ENCODE measurements at regions not wholly inside any gene's neighbourhood (a gene's known extent, or its start where the extent isn't known, plus 50 kb on each side); places are given as distances from the start of the nearest gene placed in this dataset.
"Not testable (repeated sequence)": the region's sequence is repeated elsewhere in the genome, so short reads cannot be mapped to it uniquely, and the experiment has no call there.

DNA sequence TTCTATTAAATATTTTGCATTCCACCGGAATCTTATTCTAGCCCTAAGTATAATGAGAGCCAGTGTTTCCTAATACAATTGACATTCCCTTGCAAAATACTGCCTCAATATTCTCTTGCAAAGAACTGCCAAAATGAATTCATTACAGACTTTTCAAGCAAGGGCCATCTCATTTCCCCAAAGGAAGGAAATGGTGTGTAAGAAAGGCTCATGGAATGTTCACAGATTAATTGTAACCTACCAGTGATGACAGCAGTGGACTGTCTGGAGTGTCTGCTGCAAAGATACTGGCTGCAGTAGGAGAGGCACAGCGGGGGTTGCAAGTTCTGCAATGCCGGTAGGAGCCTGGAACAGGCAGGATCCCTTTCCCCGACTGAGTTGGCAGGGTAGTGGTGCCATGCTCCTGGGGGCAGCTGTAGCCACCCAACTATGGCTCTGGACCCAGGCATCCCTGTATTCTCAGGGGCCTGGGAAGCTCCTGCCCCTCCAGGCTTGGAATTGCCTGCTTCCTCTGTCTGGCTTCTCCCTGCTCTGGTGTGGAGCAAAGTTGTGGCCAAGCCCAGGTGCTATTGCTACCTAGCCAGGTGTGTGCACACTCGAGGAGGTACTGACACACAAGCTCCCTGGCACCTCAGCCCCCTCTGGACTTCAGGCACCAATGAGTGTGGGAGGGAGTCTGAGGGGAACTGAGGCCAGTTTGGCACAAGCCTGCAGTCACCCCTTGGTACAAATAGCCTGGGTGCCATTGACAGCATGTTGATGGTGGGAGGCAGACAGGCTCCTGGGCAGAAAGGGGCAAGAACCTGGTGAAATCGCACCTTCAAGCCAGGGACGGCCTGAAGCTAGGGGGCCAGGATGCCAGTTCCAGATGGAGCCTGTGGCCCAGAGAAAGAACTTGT is 1371.0 kb downstream of the KCNT2 start:
- DNase-seq (ENCODE audit: low spot score): no peak
- no peak for ATAC-seq
- intact Hi-C loops (cut with DNase I): no loop called here

DNA sequence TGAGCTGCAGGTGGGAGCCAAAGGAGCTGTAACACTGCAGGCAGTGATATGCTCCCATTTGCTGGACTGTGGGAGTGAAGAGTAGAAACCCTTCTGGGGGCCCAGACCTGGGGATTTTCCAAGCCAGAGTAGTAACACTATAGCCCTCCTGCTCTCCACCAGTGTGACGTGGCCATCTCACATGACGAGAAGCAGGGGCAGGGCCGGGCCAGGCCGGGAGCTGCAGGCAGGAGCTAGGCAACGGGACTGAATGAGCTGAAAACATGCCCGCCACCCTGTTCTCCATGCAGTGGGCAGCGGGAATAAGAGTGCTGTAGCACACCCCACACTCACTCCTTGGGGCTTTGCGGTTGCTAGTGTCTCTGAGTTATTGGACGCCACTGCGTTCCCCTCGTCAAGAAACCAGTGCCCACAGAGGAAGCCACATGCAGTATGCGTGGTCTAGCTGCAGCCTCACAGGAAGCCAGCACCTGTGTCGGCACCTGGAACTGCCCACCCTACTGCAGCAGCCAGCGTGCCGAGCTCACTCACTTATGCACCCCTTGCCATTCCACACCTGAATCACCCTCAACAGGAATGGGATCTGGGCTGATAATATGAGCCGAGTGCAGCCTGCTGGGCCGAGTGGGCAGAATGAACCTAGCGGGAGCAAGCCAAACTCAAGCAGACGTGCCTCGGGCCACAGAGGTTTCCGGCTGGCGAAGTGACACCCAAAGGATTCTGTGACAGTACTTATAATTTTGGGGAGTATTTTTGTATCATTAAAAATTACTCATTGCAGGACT is 1389.6 kb downstream of the KCNT2 start:
- no peak for DNase-seq (ENCODE audit: low spot score)
- no peak for ATAC-seq
- intact Hi-C loops (cut with DNase I): no loop called here

DNA sequence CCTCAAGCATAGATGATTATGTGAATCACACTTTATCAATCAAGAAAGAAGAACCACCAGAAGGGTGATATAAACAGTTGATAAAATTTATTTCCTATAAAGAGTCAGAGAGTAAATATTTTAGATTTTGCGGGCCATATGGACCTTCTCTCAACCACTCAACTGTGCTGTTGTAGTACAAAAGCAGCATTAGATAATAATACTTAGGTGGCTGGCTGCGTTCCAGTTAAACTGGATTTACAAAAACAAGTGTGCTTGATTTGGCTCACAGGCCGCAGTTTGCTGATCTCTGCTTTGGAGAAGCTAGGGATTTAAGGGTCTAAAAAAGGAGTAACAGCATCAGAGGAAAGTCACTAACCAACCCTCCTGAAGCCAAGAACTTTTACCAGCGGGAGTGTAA is 1406.0 kb downstream of the KCNT2 start:
- intact Hi-C loops (cut with DNase I): no loop called here
- DNase-seq (ENCODE audit: low spot score): no peak
- ATAC-seq: no peak

- DNase-seq (ENCODE audit: low spot score): no peak
- no peak for ATAC-seq
- intact Hi-C loops (cut with DNase I): no loop called here
These were observed 1407.5 kb downstream of the KCNT2 start for GRCh38 chr1:195200772-195201171.

- intact Hi-C loops (cut with DNase I): no loop called here
- no peak for ATAC-seq
- no peak for DNase-seq (ENCODE audit: low spot score)
These were observed 1411.1 kb downstream of the KCNT2 start for GRCh38 chr1:195197116-195197515.

DNA sequence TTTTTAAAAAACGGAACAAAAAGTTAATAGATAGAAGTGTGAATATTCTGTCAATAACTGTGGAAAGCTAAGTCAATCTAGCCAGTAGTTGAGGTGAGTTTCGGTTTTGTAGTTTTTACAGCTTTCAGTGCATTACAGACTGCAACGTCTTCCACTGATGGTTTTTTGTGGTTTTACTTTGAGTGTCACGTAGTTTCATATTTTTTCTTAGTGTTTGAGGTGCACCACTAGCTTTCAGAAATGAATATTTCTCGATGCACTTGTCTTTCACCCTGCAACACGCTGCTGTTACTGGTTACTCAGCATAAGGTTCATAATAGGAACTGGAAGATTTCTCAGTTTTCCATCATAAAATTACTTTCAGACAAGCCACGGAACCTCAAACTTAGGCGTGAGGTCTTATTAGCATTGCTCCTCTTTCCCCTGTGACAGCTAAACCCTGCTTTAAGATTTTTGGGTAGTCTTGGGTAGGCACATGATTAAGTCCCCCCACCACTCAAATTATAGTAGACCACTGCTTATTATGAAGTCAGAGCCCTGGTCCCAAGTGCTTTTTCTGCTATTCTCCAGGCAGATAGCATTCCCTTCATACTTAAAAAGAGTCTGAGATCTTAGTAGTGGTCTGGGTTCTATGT is 1412.7 kb downstream of the KCNT2 start:
- DNase-seq (ENCODE audit: low spot score) (no peak), ATAC-seq (no peak)
- intact Hi-C loops (cut with DNase I): no loop called here

GRCh38 chr1:195193134-195193533 is 1415.1 kb downstream of the KCNT2 start:
- no peak for DNase-seq (ENCODE audit: low spot score)
- intact Hi-C loops (cut with DNase I): no loop called here
- no peak for ATAC-seq

DNA sequence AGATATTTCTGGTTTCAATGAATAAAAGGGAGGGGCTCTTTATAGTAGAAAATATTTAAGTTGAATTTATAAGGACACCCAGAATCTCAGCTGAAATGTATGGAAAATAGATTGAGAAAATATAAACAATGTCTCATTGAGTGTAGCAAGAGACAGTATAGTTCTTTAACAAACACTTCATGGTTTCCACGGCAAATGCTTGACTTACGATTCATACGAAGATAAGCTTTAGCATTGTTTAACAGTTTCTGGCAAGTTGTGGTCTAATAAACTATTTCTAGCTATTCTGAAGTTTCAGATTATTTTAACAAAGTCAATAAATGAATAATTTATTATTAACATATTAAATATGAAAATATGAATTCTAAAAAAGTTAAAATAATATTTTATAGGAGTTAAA is 1419.4 kb downstream of the KCNT2 start:
- no peak for ATAC-seq
- no peak for DNase-seq (ENCODE audit: low spot score)
- intact Hi-C loops (cut with DNase I): no loop called here

DNA sequence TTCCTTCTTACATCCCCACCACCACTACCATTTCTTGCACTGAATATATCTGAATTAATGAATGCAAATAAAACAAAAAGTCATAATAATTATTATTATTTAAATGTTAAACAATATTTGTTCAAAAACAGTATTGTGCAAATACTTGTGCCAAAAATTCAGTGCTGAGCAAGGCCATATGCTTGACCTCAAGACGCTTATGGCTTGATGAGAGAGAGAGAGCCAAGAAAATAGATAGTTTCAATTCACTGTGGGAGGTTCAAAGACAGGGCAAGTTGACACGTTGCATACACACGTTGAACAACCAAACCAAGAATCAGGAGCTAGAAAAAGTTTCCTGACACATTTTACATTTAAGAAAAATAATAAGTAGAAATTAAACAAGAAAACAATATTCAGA is 1421.7 kb downstream of the KCNT2 start:
- DNase-seq (ENCODE audit: low spot score): no peak
- intact Hi-C loops (cut with DNase I): no loop called here
- ATAC-seq: no peak

GRCh38 chr1:195185736-195186135 is 1422.5 kb downstream of the KCNT2 start:
- intact Hi-C loops (cut with DNase I): no loop called here
- ATAC-seq (no peak), DNase-seq (ENCODE audit: low spot score) (no peak)

- ATAC-seq (no peak), DNase-seq (ENCODE audit: low spot score) (no peak)
- intact Hi-C loops (cut with DNase I): no loop called here
These were observed 1422.9 kb downstream of the KCNT2 start for GRCh38 chr1:195185321-195185720.

- intact Hi-C loops (cut with DNase I): no loop called here
- ATAC-seq: no peak
- DNase-seq (ENCODE audit: low spot score): no peak
These were observed 1434.5 kb downstream of the KCNT2 start for GRCh38 chr1:195173753-195174152.

GRCh38 chr1:195159795-195160194 is 1448.4 kb downstream of the KCNT2 start:
- ATAC-seq; DNase-seq (ENCODE audit: low spot score); intact Hi-C loops (cut with DNase I): not testable (repeated sequence)

GRCh38 chr1:195158091-195158490 is 1450.1 kb downstream of the KCNT2 start:
- DNase-seq (ENCODE audit: low spot score): no peak
- intact Hi-C loops (cut with DNase I): no loop called here

DNA sequence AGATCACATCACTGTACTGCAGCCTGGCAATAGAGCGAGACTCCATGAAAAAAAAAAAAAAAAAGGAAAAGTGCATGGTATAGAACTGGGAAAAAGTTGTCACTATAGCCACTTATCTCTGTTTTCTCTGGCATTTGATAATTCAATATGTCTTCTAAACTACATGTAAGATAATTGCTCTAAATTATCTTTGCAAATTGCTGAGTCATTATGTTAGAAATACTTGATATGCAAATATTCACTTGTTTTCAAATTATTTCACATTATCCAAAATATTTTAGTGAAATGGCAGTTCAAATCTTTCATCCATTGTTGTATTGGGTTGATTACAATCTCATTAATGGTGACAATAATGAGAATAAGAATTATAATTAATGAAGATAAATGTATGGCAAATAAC is 1455.1 kb downstream of the KCNT2 start:
- no peak for ATAC-seq
- no peak for DNase-seq (ENCODE audit: low spot score)
- intact Hi-C loops (cut with DNase I): no loop called here

More at GRCh38 chr1:195158091-195158490, 1450.1 kb downstream of the KCNT2 start:
- ATAC-seq: no peak

DNA sequence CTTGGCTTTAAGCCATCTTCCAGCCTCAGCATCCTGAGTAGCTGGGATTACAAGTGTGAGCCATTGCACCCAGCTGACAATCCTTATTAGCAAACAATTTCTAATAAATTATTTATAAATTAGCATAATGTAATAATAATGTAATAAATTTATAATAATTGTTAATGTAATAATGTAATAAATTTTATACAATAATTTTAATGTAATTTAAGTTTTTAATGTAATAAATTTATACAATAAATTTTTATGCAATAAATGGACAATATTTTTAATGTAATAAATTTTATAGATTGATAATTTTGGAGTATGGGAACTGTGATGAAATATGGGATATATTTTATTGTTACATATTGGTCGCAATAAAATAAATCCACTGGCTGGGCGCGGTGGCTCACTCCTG is 1457.5 kb downstream of the KCNT2 start:
- no peak for ATAC-seq
- intact Hi-C loops (cut with DNase I): no loop called here
- no peak for DNase-seq (ENCODE audit: low spot score)

GRCh38 chr1:195141294-195141693 is 1466.9 kb downstream of the KCNT2 start:
- DNase-seq (ENCODE audit: low spot score) (no peak), ATAC-seq (no peak)
- intact Hi-C loops (cut with DNase I): no loop called here

DNA sequence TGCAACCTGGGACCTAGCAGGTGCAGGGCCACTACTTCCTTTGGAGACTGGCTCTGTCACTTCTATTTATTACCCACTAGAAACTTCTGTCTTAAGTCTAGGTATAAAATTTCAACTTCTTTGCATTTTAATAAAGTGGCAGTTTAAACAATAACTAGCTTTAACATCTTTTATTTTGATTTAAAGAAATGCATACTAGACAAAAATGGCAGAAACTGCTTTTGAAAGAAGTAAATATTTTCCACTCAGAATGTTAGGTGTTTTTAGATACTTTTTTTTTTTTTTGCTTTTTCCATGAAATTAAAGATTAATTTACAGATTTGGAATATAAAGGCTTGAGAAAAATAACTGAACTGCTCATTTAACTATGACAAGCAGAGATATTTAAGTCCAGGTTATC is 1477.6 kb downstream of the KCNT2 start:
- intact Hi-C loops (cut with DNase I): no loop called here
- DNase-seq (ENCODE audit: low spot score) (no peak), ATAC-seq (no peak)

- intact Hi-C loops (cut with DNase I): no loop called here
- ATAC-seq (no peak), DNase-seq (ENCODE audit: low spot score) (no peak)
These were observed 1485.7 kb downstream of the KCNT2 start for GRCh38 chr1:195122497-195122896.

- ATAC-seq: no peak
- no peak for DNase-seq (ENCODE audit: low spot score)
- intact Hi-C loops (cut with DNase I): no loop called here
These were observed 1494.8 kb downstream of the KCNT2 start for GRCh38 chr1:195113471-195113870.
